Prostate gland (tissue), 1 donor: ENCODE measurements at regions not wholly inside any gene's neighbourhood (a gene's known extent, or its start where the extent isn't known, plus 50 kb on each side); places are given as distances from the start of the nearest gene placed in this dataset.
A peak's percentile ranks its signal among the peaks of the same experiment; 100 is the strongest.

Experiments used
- POLR2A ChIP-seq: fragments of 450-650 bp; IDR thresholded peaks from one replicate; pipeline ENCODE4 v1.6.1; 2016; ENCODE audit warnings: antibody characterized with exemption, mild to moderate bottlenecking
- POLR2AphosphoS5 ChIP-seq: sonication (generic); formaldehyde crosslinking; IDR thresholded peaks from one replicate; pipeline ENCODE4 v1.6.1; 2017; ENCODE audit warnings: antibody characterized with exemption

DNA sequence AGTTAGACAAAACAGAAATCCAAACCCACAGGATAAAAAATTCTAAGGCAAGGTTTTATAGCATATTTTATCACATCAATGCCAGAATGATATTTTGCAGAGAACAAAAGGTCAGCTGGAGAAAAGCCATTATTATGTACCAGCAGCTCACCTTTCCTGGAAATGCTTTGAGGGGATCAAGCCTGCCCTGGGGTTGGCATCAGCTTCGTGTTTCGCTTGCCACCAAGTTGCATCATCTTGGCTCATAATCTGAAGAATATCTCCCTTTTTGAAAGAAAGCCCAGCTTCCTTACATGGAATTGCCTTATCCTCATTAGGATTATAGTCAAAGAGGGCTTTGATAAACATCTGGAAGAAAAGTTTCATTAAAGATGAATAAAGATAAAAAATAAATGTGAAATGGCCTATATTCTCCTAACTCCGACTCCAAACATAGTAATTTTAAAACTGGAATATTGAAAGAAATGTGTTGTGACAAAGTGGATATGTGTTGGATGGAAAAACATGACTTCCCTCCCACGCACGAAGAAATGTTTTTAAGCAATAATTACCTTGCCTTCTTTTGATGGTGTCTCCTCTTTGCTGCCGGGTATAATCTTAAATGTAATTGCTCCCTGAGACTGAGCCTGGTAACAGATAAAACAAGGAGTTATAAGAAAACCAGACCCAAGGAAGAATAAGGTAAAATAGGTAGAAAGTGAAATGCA is 121.3 kb upstream of the ODAD2 start:
- TF ChIP-seq POLR2A (no peak), POLR2AphosphoS5 (peak; percentile 52)
